OCI-LY1 (cell line): ENCODE measurements at regions not wholly inside any gene's neighbourhood (a gene's known extent, or its start where the extent isn't known, plus 50 kb on each side); places are given as distances from the start of the nearest gene placed in this dataset.

Experiments
- EZH2 ChIP-seq: fragments of 200-600 bp; sonication (generic), shearing (Covaris generic); IDR thresholded peaks from 2 replicates; pipeline ENCODE4 v1.8.0; 2017; ENCODE audit warnings: borderline replicate concordance, mixed run types, mild to moderate bottlenecking, antibody characterized with exemption, low read length, moderate library complexity, mixed read lengths
- TF ChIP-seq, protein P1 (sequence below): fragments of 200-600 bp; sonication (generic), shearing (Covaris generic); IDR thresholded peaks from 2 replicates; pipeline ENCODE4 v1.5.1; 2017; ENCODE audit warnings: mild to moderate bottlenecking, antibody characterized with exemption, low read length, moderate library complexity, mixed read lengths

DNA sequence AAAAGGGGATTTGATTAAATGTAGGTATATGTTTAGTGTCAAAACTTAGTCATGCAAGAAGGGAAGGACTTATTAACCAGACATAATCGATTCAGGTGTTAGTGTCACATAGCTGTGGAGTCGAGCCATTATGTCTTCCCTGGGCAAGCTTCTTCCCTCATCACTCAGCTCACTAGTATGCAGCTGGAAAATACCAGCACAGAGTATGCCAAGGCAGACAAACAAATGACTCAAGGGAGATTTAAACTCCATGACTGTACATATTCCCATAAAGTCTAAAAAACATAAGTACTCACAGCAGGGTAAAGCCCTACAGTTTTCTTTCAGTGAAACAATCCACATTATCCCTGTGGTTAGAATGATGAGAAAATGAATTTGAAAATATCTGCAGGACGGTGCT is 304.5 kb downstream of the CBLL2 start:
- TF ChIP-seq, protein P1, sequence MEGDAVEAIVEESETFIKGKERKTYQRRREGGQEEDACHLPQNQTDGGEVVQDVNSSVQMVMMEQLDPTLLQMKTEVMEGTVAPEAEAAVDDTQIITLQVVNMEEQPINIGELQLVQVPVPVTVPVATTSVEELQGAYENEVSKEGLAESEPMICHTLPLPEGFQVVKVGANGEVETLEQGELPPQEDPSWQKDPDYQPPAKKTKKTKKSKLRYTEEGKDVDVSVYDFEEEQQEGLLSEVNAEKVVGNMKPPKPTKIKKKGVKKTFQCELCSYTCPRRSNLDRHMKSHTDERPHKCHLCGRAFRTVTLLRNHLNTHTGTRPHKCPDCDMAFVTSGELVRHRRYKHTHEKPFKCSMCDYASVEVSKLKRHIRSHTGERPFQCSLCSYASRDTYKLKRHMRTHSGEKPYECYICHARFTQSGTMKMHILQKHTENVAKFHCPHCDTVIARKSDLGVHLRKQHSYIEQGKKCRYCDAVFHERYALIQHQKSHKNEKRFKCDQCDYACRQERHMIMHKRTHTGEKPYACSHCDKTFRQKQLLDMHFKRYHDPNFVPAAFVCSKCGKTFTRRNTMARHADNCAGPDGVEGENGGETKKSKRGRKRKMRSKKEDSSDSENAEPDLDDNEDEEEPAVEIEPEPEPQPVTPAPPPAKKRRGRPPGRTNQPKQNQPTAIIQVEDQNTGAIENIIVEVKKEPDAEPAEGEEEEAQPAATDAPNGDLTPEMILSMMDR = no peak
- TF ChIP-seq EZH2 = no peak
